Erythroblast (primary cell): ENCODE measurements at regions not wholly inside any gene's neighbourhood (a gene's known extent, or its start where the extent isn't known, plus 50 kb on each side); places are given as distances from the start of the nearest gene placed in this dataset.

Source experiments
- DNase-seq, 2 experiments: peaks; one replicate each; lab custom pipeline; 2025; lab: John Stamatoyannopoulos, UW
- GATA1 ChIP-seq: IDR thresholded peaks from 2 replicates; pipeline ENCODE4 v1.6.1; 2011; ENCODE audit warnings: low read depth, mild to moderate bottlenecking, control low read depth, low read length, moderate library complexity
- POLR2A ChIP-seq: IDR thresholded peaks from 2 replicates; pipeline ENCODE4 v1.6.1; 2011; ENCODE audit warnings: mild to moderate bottlenecking, low read length

GRCh38 chr13:56900549-56901279, 240.0 kb upstream of the PRR20A start:
- TF ChIP-seq POLR2A (no peak), GATA1 (no peak)
- no peak for DNase-seq

GRCh38 chr13:56902276-56902675, 238.4 kb upstream of the PRR20A start:
- no peak for DNase-seq
- no peak for TF ChIP-seq GATA1
- TF ChIP-seq POLR2A: no peak

GRCh38 chr13:56903710-56904282, 236.9 kb upstream of the PRR20A start:
- TF ChIP-seq POLR2A (no peak), GATA1 (no peak)
- no peak for DNase-seq

GRCh38 chr13:56906909-56907308, 233.8 kb upstream of the PRR20A start:
- TF ChIP-seq POLR2A: no peak
- no peak for TF ChIP-seq GATA1
- DNase-seq: no peak

- TF ChIP-seq POLR2A (no peak), GATA1 (no peak)
- no peak for DNase-seq
Observed at GRCh38 chr13:56907766-56908165, 233.0 kb upstream of the PRR20A start.

- DNase-seq: no peak
- TF ChIP-seq GATA1 (no peak), POLR2A (no peak)
Observed at GRCh38 chr13:56909896-56910600, 230.7 kb upstream of the PRR20A start.

GRCh38 chr13:56917966-56918365, 222.8 kb upstream of the PRR20A start:
- no peak for DNase-seq
- no peak for TF ChIP-seq GATA1
- TF ChIP-seq POLR2A: no peak

GRCh38 chr13:56923626-56924140, 217.0 kb upstream of the PRR20A start:
- TF ChIP-seq GATA1 (no peak), POLR2A (no peak)
- no peak for DNase-seq

GRCh38 chr13:56924401-56924800, 216.3 kb upstream of the PRR20A start:
- no peak for DNase-seq

GRCh38 chr13:56932104-56932503, 208.6 kb upstream of the PRR20A start:
- no peak for TF ChIP-seq GATA1
- no peak for TF ChIP-seq POLR2A
- no peak for DNase-seq

More at GRCh38 chr13:56924401-56924800, 216.3 kb upstream of the PRR20A start:
- TF ChIP-seq POLR2A: no peak
- TF ChIP-seq GATA1: no peak

- DNase-seq: peak in 1 of 2 experiments; percentile 1
- TF ChIP-seq GATA1 (no peak), POLR2A (no peak)
Observed at GRCh38 chr13:56953965-56954364, 186.8 kb upstream of the PRR20A start.

GRCh38 chr13:56975647-56976046, 165.1 kb upstream of the PRR20A start:
- no peak for DNase-seq
- no peak for TF ChIP-seq GATA1
- no peak for TF ChIP-seq POLR2A

- TF ChIP-seq GATA1: no peak
- TF ChIP-seq POLR2A: no peak
- no peak for DNase-seq
Observed at GRCh38 chr13:56980856-56981255, 159.9 kb upstream of the PRR20A start.

GRCh38 chr13:56986121-56986520, 154.6 kb upstream of the PRR20A start:
- no peak for DNase-seq

More at GRCh38 chr13:56986121-56986520, 154.6 kb upstream of the PRR20A start:
- TF ChIP-seq POLR2A (no peak), GATA1 (no peak)
